ENCODE measurements at regions not wholly inside any gene's neighbourhood (a gene's known extent, or its start where the extent isn't known, plus 50 kb on each side); places are given as distances from the start of the nearest gene placed in this dataset.

DNA sequence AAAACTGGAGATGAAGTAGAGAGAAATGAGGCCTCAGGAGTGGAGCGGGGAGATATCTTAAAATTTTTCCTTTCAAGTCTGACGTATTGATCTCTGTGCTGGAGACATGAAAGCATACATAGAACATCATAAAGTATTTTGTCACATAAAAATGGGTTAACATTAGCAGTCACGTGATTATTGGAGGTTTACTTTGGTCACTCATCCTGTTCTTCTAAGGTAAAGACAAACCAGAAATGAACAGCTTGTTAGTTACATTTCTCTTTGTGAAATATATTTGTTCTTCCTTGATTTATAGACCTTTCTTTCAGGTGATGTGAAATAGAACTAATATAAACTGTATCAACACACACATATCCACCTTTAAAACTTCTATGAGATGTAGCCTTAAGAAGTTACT lies 324.1 kb downstream of the SQOR start:
- no CpG with 5 or more reads among the region's 3 CpGs for WGBS, 2 experiments (ENCODE audit: extremely low coverage in 2 of 2, insufficient read length in 1 of 2)
- CTCF ChIA-PET = no interaction called here
- Histone ChIP-seq H3K36me3 (ENCODE audit: control insufficient read depth, insufficient read depth, low read length) (no peaks in the 10 kb centered on the region), H3K9me3 (ENCODE audit: control insufficient read depth, insufficient read depth, low read length) (0 out of 2 replicates have a peak, but pooled peaks cover 3% of the 10 kb centered on the region), H3K14ac (replicated peaks; ENCODE audit: low read depth, low read length) (no peak overlapping the region), H2AFZ (replicated peaks; ENCODE audit: low read length, poor library complexity) (no peak overlapping the region), H2BK5ac (ENCODE audit: low read depth, low read length, poor library complexity, severe bottlenecking) (no peak overlapping the region), H4K20me1 (ENCODE audit: insufficient read depth, low read length) (no peaks in the 10 kb centered on the region), H3K79me1 (ENCODE audit: low read depth in 1 of 2, low read length in 2 of 2) (no peaks in the 10 kb centered on the region), H3K9ac (ENCODE audit: low read depth, low read length) (no peak overlapping the region), H2BK20ac (ENCODE audit: low read depth, low read length) (no peak overlapping the region), H4K5ac (ENCODE audit: low read depth, low read length) (no peak overlapping the region), H3K4ac (ENCODE audit: low read depth, low read length) (no peak overlapping the region), H3K27me3 (ENCODE audit: control insufficient read depth, insufficient read depth, low read length) (no peaks in the 10 kb centered on the region), H3K4me3 (ENCODE audit: insufficient read depth, low read depth, low read length) (no peak overlapping the region), H3K4me2 (ENCODE audit: low read depth, low read length) (no peak overlapping the region), H3K18ac (ENCODE audit: low read depth, low read length) (no peak overlapping the region), H2BK120ac (ENCODE audit: low read depth, low read length) (no peak overlapping the region), H3K23ac (ENCODE audit: low read depth, low read length) (no peak overlapping the region), H3K4me1 (ENCODE audit: control insufficient read depth, insufficient read depth, low read length) (no peaks in the 10 kb centered on the region), H2AK9ac (replicated peaks; ENCODE audit: low read depth, low read length, poor library complexity) (no peak overlapping the region), H4K8ac (ENCODE audit: low read depth in 2 of 2, low read length in 2 of 2) (no peak overlapping the region), H2AK5ac (ENCODE audit: low read depth, low read length) (no peak overlapping the region), H2BK15ac (ENCODE audit: low read depth, low read length) (no peak overlapping the region), H3K56ac (ENCODE audit: extremely low read depth, insufficient read depth, low read length) (no peak overlapping the region), H3K27ac (ENCODE audit: insufficient read depth, low read length) (no peak overlapping the region), H4K91ac (ENCODE audit: insufficient read depth, low read depth, low read length) (no peak overlapping the region), H3K9me1 (ENCODE audit: insufficient read depth, low read length) (no peaks in the 10 kb centered on the region)
- in situ Hi-C loops (cut with MboI; ENCODE audit: low sequenced_read_pairs) = no loop called here
- DNase-seq = no peak
- dilution Hi-C loops (cut with HindIII; ENCODE audit: low sequenced_read_pairs, unreplicated experiment) = no loop called here
- intact Hi-C loops (cut with micrococcal nuclease) = no loop called here
- ATAC-seq (ENCODE audit: low read depth) = no peak
- POLR2A ChIA-PET (ENCODE audit: unreplicated experiment) = no interaction called here
- no peak for TF ChIP-seq RCOR1 (IDR thresholded peaks at IDR 0.05; ENCODE audit: insufficient replicate concordance, low read length)
- TF ChIP-seq CHD1 (IDR thresholded peaks at IDR 0.05; ENCODE audit: low read depth, low read length) = no peak
- TF ChIP-seq, protein P1, sequence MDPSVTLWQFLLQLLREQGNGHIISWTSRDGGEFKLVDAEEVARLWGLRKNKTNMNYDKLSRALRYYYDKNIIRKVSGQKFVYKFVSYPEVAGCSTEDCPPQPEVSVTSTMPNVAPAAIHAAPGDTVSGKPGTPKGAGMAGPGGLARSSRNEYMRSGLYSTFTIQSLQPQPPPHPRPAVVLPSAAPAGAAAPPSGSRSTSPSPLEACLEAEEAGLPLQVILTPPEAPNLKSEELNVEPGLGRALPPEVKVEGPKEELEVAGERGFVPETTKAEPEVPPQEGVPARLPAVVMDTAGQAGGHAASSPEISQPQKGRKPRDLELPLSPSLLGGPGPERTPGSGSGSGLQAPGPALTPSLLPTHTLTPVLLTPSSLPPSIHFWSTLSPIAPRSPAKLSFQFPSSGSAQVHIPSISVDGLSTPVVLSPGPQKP (IDR thresholded peaks at IDR 0.05; ENCODE audit: borderline replicate concordance, low read depth, low read length) = no peak
- no peak for TF ChIP-seq MAFK (IDR thresholded peaks at IDR 0.05; ENCODE audit: low read depth, low read length)
- TF ChIP-seq, protein P2, sequence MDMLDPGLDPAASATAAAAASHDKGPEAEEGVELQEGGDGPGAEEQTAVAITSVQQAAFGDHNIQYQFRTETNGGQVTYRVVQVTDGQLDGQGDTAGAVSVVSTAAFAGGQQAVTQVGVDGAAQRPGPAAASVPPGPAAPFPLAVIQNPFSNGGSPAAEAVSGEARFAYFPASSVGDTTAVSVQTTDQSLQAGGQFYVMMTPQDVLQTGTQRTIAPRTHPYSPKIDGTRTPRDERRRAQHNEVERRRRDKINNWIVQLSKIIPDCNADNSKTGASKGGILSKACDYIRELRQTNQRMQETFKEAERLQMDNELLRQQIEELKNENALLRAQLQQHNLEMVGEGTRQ (IDR thresholded peaks at IDR 0.05; ENCODE audit: low read depth, low read length) = no peak
- no peak for TF ChIP-seq RFX5 (IDR thresholded peaks at IDR 0.05; ENCODE audit: low read depth, low read length)
- TF ChIP-seq CEBPB (IDR thresholded peaks at IDR 0.05; ENCODE audit: low read depth, low read length) = no peak
- TF ChIP-seq FOS (IDR thresholded peaks at IDR 0.05; ENCODE audit: low read depth, low read length) = no peak
- TF ChIP-seq, protein P3, sequence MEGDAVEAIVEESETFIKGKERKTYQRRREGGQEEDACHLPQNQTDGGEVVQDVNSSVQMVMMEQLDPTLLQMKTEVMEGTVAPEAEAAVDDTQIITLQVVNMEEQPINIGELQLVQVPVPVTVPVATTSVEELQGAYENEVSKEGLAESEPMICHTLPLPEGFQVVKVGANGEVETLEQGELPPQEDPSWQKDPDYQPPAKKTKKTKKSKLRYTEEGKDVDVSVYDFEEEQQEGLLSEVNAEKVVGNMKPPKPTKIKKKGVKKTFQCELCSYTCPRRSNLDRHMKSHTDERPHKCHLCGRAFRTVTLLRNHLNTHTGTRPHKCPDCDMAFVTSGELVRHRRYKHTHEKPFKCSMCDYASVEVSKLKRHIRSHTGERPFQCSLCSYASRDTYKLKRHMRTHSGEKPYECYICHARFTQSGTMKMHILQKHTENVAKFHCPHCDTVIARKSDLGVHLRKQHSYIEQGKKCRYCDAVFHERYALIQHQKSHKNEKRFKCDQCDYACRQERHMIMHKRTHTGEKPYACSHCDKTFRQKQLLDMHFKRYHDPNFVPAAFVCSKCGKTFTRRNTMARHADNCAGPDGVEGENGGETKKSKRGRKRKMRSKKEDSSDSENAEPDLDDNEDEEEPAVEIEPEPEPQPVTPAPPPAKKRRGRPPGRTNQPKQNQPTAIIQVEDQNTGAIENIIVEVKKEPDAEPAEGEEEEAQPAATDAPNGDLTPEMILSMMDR (conservative IDR thresholded peaks at IDR 0.05; ENCODE audit: low read depth, low read length) = no peak
- no peak for TF ChIP-seq NFE2L2 (IDR thresholded peaks at IDR 0.05; ENCODE audit: low read depth, low read length)
- no peak for TF ChIP-seq SMC3 (IDR thresholded peaks at IDR 0.05; ENCODE audit: low read depth, low read length)
- no peak for TF ChIP-seq MXI1 (IDR thresholded peaks at IDR 0.05; ENCODE audit: borderline replicate concordance, low read depth, low read length)
- no peak for TF ChIP-seq RAD21 (IDR thresholded peaks at IDR 0.05; ENCODE audit: low read length)
- TF ChIP-seq MAZ (IDR thresholded peaks at IDR 0.05; ENCODE audit: borderline replicate concordance, low read depth, low read length) = no peak
- TF ChIP-seq POLR2A (IDR thresholded peaks at IDR 0.05; ENCODE audit: low read depth, low read length) = no peak
- no peak for TF ChIP-seq BHLHE40 (IDR thresholded peaks at IDR 0.05; ENCODE audit: low read depth, low read length)
- BruUV-seq (replicated peaks) = no TSS peak

Data from IMR-90 (cell line).